AG10803 (cell line): ENCODE measurements at regions not wholly inside any gene's neighbourhood (a gene's known extent, or its start where the extent isn't known, plus 50 kb on each side); places are given as distances from the start of the nearest gene placed in this dataset.

Source experiments
- DNase-seq: peaks from one replicate; pipeline ENCODE4 v3.0.0; 2010; ENCODE audit warnings: low read depth
- H3K4me3 ChIP-seq: 2 replicates; pipeline ENCODE4 v1.5.1; 2011; ENCODE audit warnings: mild to moderate bottlenecking, low read length, control low read depth
- CTCF ChIP-seq: conservative IDR thresholded peaks from 2 replicates; pipeline ENCODE4 v1.5.1; 2011; ENCODE audit warnings: mild to moderate bottlenecking, low read length, control low read depth, inconsistent platforms

- TF ChIP-seq CTCF: no peak
- DNase-seq: peak; percentile 5
- H3K4me3 ChIP-seq: no peak overlapping the region
These were observed 139.8 kb upstream of the MTNR1B start for GRCh38 chr11:92829671-92830070.

GRCh38 chr11:92830377-92831155 lies 138.9 kb upstream of the MTNR1B start:
- TF ChIP-seq CTCF: no peak
- H3K4me3 ChIP-seq: no peak overlapping the region
- no peak for DNase-seq

GRCh38 chr11:92834296-92835020 lies 135.0 kb upstream of the MTNR1B start:
- no peak overlapping the region for H3K4me3 ChIP-seq
- TF ChIP-seq CTCF: no peak
- DNase-seq: no peak

GRCh38 chr11:92837595-92837994 lies 131.9 kb upstream of the MTNR1B start:
- H3K4me3 ChIP-seq: no peak overlapping the region
- no peak for DNase-seq
- TF ChIP-seq CTCF: no peak

GRCh38 chr11:92838759-92839310 lies 130.6 kb upstream of the MTNR1B start:
- no peak for TF ChIP-seq CTCF

GRCh38 chr11:92839450-92839849 lies 130.0 kb upstream of the MTNR1B start:
- DNase-seq: peak; percentile 15
- no peak overlapping the region for H3K4me3 ChIP-seq
- no peak for TF ChIP-seq CTCF

More at GRCh38 chr11:92838759-92839310, 130.6 kb upstream of the MTNR1B start:
- H3K4me3 ChIP-seq: no peak overlapping the region
- peak; percentile 7 for DNase-seq
